ENCODE measurements at regions not wholly inside any gene's neighbourhood (a gene's known extent, or its start where the extent isn't known, plus 50 kb on each side); places are given as distances from the start of the nearest gene placed in this dataset.

GRCh38 chr1:55423376-55423775 is 208.2 kb upstream of the USP24 start:
- TF ChIP-seq CTCF (IDR thresholded peaks at IDR 0.05) (no peak), ZFX (IDR thresholded peaks at IDR 0.05; ENCODE audit: borderline replicate concordance) (no peak)

All from 22Rv1 (cell line).